D721Med (cell line): ENCODE measurements at regions not wholly inside any gene's neighbourhood (a gene's known extent, or its start where the extent isn't known, plus 50 kb on each side); places are given as distances from the start of the nearest gene placed in this dataset.
"Not testable (repeated sequence)": the region's sequence is repeated elsewhere in the genome, so short reads cannot be mapped to it uniquely, and the experiment has no call there.

Source experiments
- DNase-seq: peaks from one replicate; pipeline ENCODE4 v3.0.0; 2011; ENCODE audit warnings: low spot score; ENCODE audit not compliant: insufficient read length
- FAIRE-seq: peaks from 2 replicates; lab custom pipeline; 2011; peaks lifted over from hg19 to GRCh38; lab: Jason Lieb, UNC
- TF ChIP-seq, protein P1 (sequence below): IDR thresholded peaks from 2 replicates; pipeline ENCODE4 v1.5.1; 2012; ENCODE audit warnings: mild to moderate bottlenecking, control low read depth; ENCODE audit not compliant: insufficient read depth; ENCODE audit errors: missing control alignments

DNA sequence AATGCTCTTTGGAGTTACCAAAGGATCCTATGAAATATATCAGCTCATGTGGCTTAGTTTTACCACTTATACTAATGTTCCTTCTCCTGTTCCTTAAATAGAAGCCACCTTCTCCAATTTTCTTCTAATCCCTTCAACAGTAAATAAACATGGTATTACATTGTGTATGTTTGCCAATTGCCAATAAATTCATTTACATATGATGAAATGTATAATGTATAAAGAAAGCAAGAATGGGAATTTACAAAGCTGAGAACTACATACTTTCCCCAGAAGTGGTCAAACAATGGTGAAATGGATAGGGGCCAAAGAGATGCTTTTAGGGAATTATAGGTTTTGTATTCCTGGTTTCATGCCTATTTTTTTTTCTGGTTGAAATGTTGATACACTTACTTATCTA lies 894.2 kb upstream of the CRIM1 start:
- TF ChIP-seq, protein P1, sequence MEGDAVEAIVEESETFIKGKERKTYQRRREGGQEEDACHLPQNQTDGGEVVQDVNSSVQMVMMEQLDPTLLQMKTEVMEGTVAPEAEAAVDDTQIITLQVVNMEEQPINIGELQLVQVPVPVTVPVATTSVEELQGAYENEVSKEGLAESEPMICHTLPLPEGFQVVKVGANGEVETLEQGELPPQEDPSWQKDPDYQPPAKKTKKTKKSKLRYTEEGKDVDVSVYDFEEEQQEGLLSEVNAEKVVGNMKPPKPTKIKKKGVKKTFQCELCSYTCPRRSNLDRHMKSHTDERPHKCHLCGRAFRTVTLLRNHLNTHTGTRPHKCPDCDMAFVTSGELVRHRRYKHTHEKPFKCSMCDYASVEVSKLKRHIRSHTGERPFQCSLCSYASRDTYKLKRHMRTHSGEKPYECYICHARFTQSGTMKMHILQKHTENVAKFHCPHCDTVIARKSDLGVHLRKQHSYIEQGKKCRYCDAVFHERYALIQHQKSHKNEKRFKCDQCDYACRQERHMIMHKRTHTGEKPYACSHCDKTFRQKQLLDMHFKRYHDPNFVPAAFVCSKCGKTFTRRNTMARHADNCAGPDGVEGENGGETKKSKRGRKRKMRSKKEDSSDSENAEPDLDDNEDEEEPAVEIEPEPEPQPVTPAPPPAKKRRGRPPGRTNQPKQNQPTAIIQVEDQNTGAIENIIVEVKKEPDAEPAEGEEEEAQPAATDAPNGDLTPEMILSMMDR = no peak
- FAIRE-seq (no peak), DNase-seq (no peak)

DNA sequence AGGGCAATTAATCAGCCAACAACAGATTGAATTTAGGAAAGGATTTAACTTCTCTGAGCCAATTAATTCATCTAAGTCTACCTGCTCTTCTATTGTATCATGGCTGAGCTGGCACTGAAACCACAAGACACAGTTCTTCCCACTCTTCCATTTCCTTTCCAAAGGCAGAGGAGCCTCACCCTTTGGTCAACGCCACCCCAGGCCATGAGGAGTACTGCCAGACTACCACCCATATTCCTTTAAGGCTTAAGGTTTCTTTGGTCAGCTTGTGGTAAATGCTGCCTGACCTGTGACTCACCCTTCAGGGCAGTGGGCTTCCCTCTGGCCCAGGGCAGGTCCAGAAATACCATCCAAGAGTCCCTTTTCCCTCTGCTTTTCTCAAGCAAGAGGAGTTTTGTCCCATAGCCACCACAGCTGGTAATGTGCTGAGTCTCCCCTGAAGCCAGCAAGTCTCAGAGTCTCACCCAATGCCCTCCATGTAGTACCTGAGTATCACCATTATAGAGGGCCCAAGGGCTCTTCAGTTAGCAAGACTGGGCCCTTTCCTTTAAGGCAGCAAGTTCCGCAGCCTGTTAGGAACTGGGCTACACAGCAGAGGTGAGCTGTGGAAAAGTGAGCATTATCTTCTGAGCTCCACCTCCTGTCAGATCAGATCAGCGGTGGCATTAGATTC lies 900.5 kb upstream of the CRIM1 start:
- TF ChIP-seq, protein P1 = no peak
- FAIRE-seq (no peak), DNase-seq (no peak)

DNA sequence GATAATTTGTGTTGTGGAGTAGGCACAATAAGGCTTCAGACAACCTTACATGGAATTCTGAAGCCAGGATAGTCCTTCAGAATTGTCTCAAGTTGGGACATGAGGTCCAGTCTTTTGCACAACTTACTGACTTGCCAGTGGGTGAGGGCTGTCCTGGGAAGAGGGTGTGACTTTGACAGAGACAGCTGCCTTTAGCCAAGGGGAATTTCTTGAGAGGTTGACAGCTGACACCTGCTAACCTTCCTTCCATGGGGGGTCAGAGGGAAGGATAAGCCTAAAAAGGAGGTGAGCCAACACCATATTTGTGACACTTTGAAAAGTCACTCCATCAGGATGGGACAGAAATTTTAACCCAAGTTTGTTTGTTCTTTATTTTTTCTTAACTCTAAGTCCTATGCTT lies 907.8 kb upstream of the CRIM1 start:
- DNase-seq (no peak), FAIRE-seq (no peak)
- TF ChIP-seq, protein P1 = no peak

DNA sequence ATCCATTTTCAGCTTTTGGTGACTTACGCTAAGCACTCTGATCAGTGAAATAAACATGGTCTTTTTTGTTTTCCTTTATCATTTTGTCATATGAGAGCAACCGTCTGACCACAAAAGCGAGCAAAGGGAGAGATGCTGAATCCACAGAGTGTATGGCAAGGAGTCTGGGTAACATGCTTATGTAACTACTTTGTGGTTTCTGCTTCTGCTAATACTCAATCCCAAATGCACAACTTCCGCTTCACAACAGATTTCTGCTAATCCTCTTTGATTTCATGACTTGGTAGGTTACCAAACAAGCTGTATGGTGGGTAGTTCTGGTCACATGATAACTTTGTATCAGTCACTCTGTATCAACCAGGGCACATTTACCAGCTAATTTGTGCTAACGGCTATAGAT lies 908.4 kb upstream of the CRIM1 start:
- TF ChIP-seq, protein P1 = no peak
- FAIRE-seq = no peak

DNA sequence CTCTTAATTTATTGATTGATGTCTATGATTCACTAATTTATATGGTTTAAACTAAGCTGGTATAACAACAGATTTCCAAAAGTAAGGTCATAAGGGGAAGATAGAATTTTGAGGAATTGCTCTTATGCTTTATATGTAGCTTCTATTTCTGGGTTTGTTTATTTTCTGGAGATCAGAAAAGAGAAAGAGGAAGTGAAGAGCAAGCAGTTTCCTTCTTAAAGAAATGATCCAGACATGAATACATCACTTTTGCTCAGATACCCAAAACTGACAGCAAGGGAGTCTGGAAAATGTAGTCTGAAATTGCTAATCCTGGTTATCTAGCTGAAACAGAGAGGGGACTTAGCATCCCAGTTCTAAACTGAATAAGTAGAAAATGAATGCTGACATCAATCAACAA lies 912.5 kb upstream of the CRIM1 start:
- TF ChIP-seq, protein P1 = no peak
- FAIRE-seq (no peak), DNase-seq (no peak)

More for the DNA sequence above, 908.4 kb upstream of the CRIM1 start:
- DNase-seq = no peak

DNA sequence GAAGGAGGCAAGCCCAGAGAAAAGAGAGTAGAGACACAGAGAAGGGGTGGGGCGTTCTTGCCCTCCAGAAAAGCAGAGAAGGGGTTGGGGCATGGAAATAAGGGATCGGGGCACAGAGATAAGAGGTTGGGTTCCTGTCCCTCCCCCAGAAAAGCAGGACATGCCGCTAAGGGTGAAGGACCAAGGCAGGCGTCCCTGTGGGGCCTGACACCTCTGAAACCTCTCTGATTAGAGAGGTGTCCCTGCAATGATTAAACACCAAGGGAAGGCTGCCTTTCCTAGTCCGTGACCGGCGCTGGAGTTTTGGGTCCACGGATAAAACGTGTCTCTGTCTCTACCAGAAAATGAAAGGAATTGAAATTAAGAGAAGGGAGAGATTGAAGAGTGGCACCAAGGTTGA lies 914.0 kb upstream of the CRIM1 start:
- DNase-seq, FAIRE-seq: not testable (repeated sequence)

DNA sequence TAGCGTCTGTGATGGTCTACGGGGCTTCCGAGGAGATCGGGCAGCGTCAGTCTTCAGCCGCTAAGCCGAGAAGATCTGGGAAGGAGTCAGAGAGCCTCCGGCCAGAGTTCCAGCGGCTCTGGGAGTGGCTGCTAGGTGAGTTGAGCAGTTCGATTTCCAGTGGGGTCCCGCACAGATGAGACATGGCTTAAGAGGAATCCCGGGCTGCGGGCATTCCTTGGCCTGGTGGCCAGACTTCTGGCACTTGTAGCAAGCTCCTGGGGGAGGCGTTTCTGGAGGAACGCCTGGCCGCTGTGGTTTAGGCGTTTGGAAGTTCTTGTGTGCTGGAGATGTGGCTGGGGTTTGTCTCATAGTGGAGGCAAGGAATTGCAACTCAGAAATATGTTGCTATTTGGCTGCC lies 915.3 kb upstream of the CRIM1 start:
- not testable (repeated sequence) for DNase-seq, FAIRE-seq

DNA sequence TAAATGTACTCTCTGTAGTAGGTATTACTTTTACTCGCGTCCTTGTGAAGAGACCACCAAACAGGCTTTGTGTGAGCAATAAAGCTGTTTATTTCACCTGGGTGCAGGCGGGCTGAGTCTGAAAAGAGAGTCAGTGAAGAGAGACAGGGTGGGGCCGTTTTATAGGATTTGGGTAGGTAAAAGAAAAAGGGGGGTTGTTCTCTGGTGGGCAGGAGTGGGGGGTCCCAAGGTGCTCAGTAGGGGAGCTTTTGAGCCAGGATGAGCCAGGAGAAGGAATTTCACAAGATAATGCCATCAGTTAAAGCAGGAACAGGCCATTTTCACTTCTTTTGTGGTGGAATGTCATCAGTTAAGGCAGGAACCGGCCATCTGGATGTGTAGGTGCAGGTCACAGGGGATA lies 918.7 kb upstream of the CRIM1 start:
- not testable (repeated sequence) for FAIRE-seq, DNase-seq

DNA sequence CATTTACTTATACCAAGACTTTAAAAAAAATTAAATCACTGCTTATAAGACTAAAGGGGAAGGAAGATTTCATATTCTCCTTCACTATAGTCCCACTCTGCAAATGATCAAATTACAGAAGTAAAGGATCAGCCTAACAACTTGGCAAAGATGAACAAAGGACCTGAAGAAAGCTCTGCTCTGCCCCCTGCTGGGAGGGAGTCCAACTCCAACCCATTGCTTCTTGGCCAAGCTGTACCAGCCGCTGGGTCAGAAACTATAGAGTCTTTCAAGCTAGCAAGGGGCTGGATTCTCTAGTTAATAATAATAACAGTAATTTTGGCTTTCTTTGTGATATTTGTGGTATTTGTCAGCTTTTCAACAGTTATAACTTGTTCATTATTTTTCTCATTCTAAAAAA lies 927.0 kb upstream of the CRIM1 start:
- DNase-seq (no peak), FAIRE-seq (peak; percentile 53)
- TF ChIP-seq, protein P1 = peak; percentile 45
